SK-N-SH (cell line): ENCODE measurements at regions not wholly inside any gene's neighbourhood (a gene's known extent, or its start where the extent isn't known, plus 50 kb on each side); places are given as distances from the start of the nearest gene placed in this dataset.

Experiments used
- CTCF ChIA-PET: fragments of 300-600, 350-600 bp; formaldehyde crosslinking; extraction: SDS; loops from one replicate; lab custom pipeline; 2021; lab: Yijun Ruan, JAX
- POLR2A ChIA-PET: fragments of 350-600 bp; sonication (Branson Sonifier 250); formaldehyde crosslinking; extraction: SDS; loops from one replicate; lab custom pipeline; 2020; ENCODE audit warnings: antibody characterized with exemption, inconsistent platforms; lab: Yijun Ruan, JAX
- DNase-seq: peaks from one replicate; pipeline ENCODE4 v3.0.0; 2012
- H2AFZ ChIP-seq: fragments of 200-600 bp; sonication (generic); 2 replicates; pipeline ENCODE4 v1.8.1; 2016; ENCODE audit warnings: antibody characterized with exemption, mild to moderate bottlenecking, low read depth
- H3F3A ChIP-seq: fragments of 200-600 bp; sonication (generic); replicated peaks from 2 replicates; pipeline ENCODE3; 2016; ENCODE audit warnings: antibody characterized with exemption, mild to moderate bottlenecking; ENCODE audit not compliant: insufficient read depth
- H3K27ac ChIP-seq, 2 experiments: fragments of 200-500 bp in 1 of 2; fragments of 200-600 bp in 1 of 2; sonication (Bioruptor generic) in 1 of 2; sonication (generic), shearing (Covaris generic) in 1 of 2; 2 replicates each; pipeline versions ENCODE4 v1.5.1 to v1.6.1; 2014 to 2016; ENCODE audit warnings: low read depth in 2 of 2, inconsistent platforms in 1 of 2, low read length in 1 of 2, mild to moderate bottlenecking in 1 of 2, mixed read lengths in 1 of 2
- H3K27me3 ChIP-seq: fragments of 200-600 bp; sonication (generic), shearing (Covaris generic); 2 replicates; pipeline ENCODE4 v1.6.1; 2016; ENCODE audit warnings: mixed run types; ENCODE audit not compliant: insufficient read depth
- H3K36me3 ChIP-seq, 2 experiments: fragments of 200-500 bp in 1 of 2; fragments of 200-600 bp in 1 of 2; sonication (Bioruptor generic) in 1 of 2; sonication (generic) in 1 of 2; replicated peaks in 1 of 2; 2 replicates each; pipeline versions ENCODE3 to v1.5.1; 2014 to 2016; ENCODE audit warnings: low read length in 1 of 2, mild to moderate bottlenecking in 1 of 2; ENCODE audit not compliant: insufficient read depth in 2 of 2, control insufficient read depth in 1 of 2
- H3K4me1 ChIP-seq, 2 experiments: fragments of 200-500 bp in 1 of 2; fragments of 200-600 bp in 1 of 2; sonication (Bioruptor generic) in 1 of 2; sonication (generic), shearing (Covaris generic) in 1 of 2; 2 replicates each; pipeline versions ENCODE4 v1.5.1 to v1.6.1; 2014 to 2016; ENCODE audit warnings: low read depth in 1 of 2, low read length in 1 of 2, mixed run types in 1 of 2; ENCODE audit not compliant: insufficient read depth in 2 of 2, control insufficient read depth in 1 of 2
- H3K4me2 ChIP-seq: fragments of 200-600 bp; sonication (generic), shearing (Covaris generic); 2 replicates; pipeline ENCODE4 v1.6.1; 2017; ENCODE audit warnings: mixed run types
- H3K4me3 ChIP-seq, 2 experiments: fragments of 200-500 bp in 1 of 2; fragments of 200-600 bp in 1 of 2; sonication (Bioruptor generic) in 1 of 2; sonication (generic), shearing (Covaris generic) in 1 of 2; 2 replicates each; pipeline versions ENCODE4 v1.5.1 to v1.8.1; 2014 to 2016; ENCODE audit warnings: low read depth in 2 of 2, inconsistent platforms in 1 of 2, low read length in 1 of 2, mild to moderate bottlenecking in 1 of 2, mixed read lengths in 1 of 2, moderate library complexity in 1 of 2
- H3K79me2 ChIP-seq: fragments of 200-600 bp; sonication (generic); 2 replicates; pipeline ENCODE4 v1.8.1; 2017; ENCODE audit warnings: mild to moderate bottlenecking; ENCODE audit not compliant: insufficient read depth
- H3K9ac ChIP-seq: fragments of 200-600 bp; sonication (generic); 2 replicates; pipeline ENCODE4 v1.6.1; 2017; ENCODE audit warnings: mixed run types
- H3K9me2 ChIP-seq: fragments of 200-600 bp; sonication (generic); 2 replicates; pipeline ENCODE4 v1.6.1; 2017; ENCODE audit warnings: mixed run types
- H3K9me3 ChIP-seq: fragments of 200-600 bp; sonication (generic); 2 replicates; pipeline ENCODE4 v1.6.1; 2017; ENCODE audit warnings: mixed run types, mild to moderate bottlenecking, moderate library complexity
- H4K20me1 ChIP-seq: fragments of 200-600 bp; sonication (generic); 2 replicates; pipeline ENCODE4 v1.6.1; 2017; ENCODE audit warnings: mild to moderate bottlenecking, mixed run types; ENCODE audit not compliant: insufficient read depth
- EZH2phosphoT487 ChIP-seq: fragments of 200-600 bp; sonication (generic); IDR thresholded peaks from 2 replicates; pipeline ENCODE4 v1.6.1; 2017; ENCODE audit warnings: low read depth, mixed run types, mild to moderate bottlenecking, antibody characterized with exemption, moderate library complexity, borderline replicate concordance
- FOXJ3 ChIP-seq: sonication (generic); formaldehyde crosslinking; IDR thresholded peaks from 2 replicates; pipeline ENCODE4 v1.5.1; 2020; ENCODE audit warnings: mild to moderate bottlenecking, missing genetic modification reagents
- FOXM1 ChIP-seq: IDR thresholded peaks from 2 replicates; pipeline ENCODE4 v1.4.0; 2012; ENCODE audit warnings: low read depth, mild to moderate bottlenecking
- RFX5 ChIP-seq: IDR thresholded peaks from 2 replicates; pipeline ENCODE4 v1.6.1; 2012; ENCODE audit warnings: mild to moderate bottlenecking, improper control_type of control experiment, low read length
- RXRA ChIP-seq: IDR thresholded peaks from 2 replicates; pipeline ENCODE4 v1.4.0; 2012; ENCODE audit warnings: low read depth, mild to moderate bottlenecking, borderline replicate concordance
- SMC3 ChIP-seq: IDR thresholded peaks from 2 replicates; pipeline ENCODE4 v1.6.1; 2012; ENCODE audit warnings: low read depth, low read length, improper control_type of control experiment
- TEAD4 ChIP-seq: IDR thresholded peaks from 2 replicates; pipeline ENCODE4 v1.4.0; 2012; ENCODE audit warnings: mild to moderate bottlenecking, borderline replicate concordance; ENCODE audit not compliant: insufficient read depth
- WGBS: methylation state at CpG from one replicate; pipeline ENCODE4 v1.1.6; 2017; ENCODE audit warnings: low lambda C conversion rate; 5-methylcytosine and 5-hydroxymethylcytosine counted together
- TF ChIP-seq, protein P1 (sequence below): IDR thresholded peaks from 2 replicates; pipeline ENCODE4 v1.4.0; 2012; ENCODE audit warnings: low read depth
- TF ChIP-seq, protein P2 (sequence below): fragments of 150-350 bp; IDR thresholded peaks from 2 replicates; pipeline ENCODE4 v1.6.1; 2016; ENCODE audit warnings: mild to moderate bottlenecking, low read depth, low read length
- TF ChIP-seq, protein P3 (sequence below): IDR thresholded peaks from 2 replicates; pipeline ENCODE4 v1.4.0; 2012; ENCODE audit warnings: low read depth, borderline replicate concordance
- TF ChIP-seq, protein P4 (sequence below): IDR thresholded peaks from 2 replicates; pipeline ENCODE4; 2012
- TF ChIP-seq, protein P5 (sequence below): IDR thresholded peaks from 2 replicates; pipeline ENCODE4 v1.4.0; 2012; ENCODE audit warnings: low read depth, borderline replicate concordance
- TF ChIP-seq, protein P6 (sequence below): fragments of 200-600 bp; sonication (generic); IDR thresholded peaks from 2 replicates; pipeline ENCODE4 v1.6.1; 2017; ENCODE audit warnings: antibody characterized with exemption, mild to moderate bottlenecking, moderate library complexity

DNA sequence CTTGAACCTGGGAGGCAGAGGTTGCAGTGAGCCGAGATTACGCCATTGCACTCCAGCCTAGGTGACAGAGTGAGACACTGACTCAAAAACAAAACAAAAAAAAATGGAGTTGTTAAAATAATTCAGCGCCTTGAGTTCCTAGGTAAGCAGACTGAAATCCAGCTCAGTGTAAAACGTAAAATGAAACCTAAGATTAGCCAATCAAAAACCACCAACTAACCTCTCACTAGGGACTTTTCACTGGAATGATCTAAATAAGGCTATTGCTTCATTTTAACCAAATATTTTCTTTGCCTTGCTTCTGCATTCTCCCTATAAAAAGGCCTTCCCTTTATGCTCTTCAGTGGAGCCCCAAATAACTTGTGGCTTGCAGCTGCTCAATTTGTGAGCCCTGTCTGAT, 91.6 kb upstream of the HIF1A start:
- Histone ChIP-seq H3K9me2 (no peaks in the 10 kb centered on the region), H3K4me2 (no peak overlapping the region), H3K79me2 (no peaks in the 10 kb centered on the region), H3K4me3 (no peak overlapping the region), H3K9ac (no peak overlapping the region), H3K36me3 (no peaks in the 10 kb centered on the region), H3K4me1 (peaks cover 22 to 37% of the 10 kb centered on the region in 2 experiments), H3F3A (peaks cover 5% of the 10 kb centered on the region), H3K9me3 (no peaks in the 10 kb centered on the region), H2AFZ (no peak overlapping the region), H3K27me3 (no peaks in the 10 kb centered on the region), H3K27ac (no peak overlapping the region), H4K20me1 (no peaks in the 10 kb centered on the region)
- TF ChIP-seq TEAD4 (no peak), EZH2phosphoT487 (no peak), FOXM1 (no peak), SMC3 (no peak), RFX5 (no peak), RXRA (no peak), FOXJ3 (no peak)
- TF ChIP-seq, protein P1, sequence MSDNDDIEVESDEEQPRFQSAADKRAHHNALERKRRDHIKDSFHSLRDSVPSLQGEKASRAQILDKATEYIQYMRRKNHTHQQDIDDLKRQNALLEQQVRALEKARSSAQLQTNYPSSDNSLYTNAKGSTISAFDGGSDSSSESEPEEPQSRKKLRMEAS: no peak
- TF ChIP-seq, protein P2, sequence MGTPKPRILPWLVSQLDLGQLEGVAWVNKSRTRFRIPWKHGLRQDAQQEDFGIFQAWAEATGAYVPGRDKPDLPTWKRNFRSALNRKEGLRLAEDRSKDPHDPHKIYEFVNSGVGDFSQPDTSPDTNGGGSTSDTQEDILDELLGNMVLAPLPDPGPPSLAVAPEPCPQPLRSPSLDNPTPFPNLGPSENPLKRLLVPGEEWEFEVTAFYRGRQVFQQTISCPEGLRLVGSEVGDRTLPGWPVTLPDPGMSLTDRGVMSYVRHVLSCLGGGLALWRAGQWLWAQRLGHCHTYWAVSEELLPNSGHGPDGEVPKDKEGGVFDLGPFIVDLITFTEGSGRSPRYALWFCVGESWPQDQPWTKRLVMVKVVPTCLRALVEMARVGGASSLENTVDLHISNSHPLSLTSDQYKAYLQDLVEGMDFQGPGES: no peak
- TF ChIP-seq, protein P3, sequence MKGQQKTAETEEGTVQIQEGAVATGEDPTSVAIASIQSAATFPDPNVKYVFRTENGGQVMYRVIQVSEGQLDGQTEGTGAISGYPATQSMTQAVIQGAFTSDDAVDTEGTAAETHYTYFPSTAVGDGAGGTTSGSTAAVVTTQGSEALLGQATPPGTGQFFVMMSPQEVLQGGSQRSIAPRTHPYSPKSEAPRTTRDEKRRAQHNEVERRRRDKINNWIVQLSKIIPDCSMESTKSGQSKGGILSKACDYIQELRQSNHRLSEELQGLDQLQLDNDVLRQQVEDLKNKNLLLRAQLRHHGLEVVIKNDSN: no peak
- TF ChIP-seq, protein P4, sequence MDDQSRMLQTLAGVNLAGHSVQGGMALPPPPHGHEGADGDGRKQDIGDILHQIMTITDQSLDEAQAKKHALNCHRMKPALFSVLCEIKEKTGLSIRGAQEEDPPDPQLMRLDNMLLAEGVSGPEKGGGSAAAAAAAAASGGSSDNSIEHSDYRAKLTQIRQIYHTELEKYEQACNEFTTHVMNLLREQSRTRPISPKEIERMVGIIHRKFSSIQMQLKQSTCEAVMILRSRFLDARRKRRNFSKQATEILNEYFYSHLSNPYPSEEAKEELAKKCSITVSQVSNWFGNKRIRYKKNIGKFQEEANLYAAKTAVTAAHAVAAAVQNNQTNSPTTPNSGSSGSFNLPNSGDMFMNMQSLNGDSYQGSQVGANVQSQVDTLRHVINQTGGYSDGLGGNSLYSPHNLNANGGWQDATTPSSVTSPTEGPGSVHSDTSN: no peak
- TF ChIP-seq, protein P5, sequence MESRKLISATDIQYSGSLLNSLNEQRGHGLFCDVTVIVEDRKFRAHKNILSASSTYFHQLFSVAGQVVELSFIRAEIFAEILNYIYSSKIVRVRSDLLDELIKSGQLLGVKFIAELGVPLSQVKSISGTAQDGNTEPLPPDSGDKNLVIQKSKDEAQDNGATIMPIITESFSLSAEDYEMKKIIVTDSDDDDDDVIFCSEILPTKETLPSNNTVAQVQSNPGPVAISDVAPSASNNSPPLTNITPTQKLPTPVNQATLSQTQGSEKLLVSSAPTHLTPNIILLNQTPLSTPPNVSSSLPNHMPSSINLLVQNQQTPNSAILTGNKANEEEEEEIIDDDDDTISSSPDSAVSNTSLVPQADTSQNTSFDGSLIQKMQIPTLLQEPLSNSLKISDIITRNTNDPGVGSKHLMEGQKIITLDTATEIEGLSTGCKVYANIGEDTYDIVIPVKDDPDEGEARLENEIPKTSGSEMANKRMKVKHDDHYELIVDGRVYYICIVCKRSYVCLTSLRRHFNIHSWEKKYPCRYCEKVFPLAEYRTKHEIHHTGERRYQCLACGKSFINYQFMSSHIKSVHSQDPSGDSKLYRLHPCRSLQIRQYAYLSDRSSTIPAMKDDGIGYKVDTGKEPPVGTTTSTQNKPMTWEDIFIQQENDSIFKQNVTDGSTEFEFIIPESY: no peak
- TF ChIP-seq, protein P6, sequence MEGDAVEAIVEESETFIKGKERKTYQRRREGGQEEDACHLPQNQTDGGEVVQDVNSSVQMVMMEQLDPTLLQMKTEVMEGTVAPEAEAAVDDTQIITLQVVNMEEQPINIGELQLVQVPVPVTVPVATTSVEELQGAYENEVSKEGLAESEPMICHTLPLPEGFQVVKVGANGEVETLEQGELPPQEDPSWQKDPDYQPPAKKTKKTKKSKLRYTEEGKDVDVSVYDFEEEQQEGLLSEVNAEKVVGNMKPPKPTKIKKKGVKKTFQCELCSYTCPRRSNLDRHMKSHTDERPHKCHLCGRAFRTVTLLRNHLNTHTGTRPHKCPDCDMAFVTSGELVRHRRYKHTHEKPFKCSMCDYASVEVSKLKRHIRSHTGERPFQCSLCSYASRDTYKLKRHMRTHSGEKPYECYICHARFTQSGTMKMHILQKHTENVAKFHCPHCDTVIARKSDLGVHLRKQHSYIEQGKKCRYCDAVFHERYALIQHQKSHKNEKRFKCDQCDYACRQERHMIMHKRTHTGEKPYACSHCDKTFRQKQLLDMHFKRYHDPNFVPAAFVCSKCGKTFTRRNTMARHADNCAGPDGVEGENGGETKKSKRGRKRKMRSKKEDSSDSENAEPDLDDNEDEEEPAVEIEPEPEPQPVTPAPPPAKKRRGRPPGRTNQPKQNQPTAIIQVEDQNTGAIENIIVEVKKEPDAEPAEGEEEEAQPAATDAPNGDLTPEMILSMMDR: no peak
- POLR2A ChIA-PET: no interaction called here
- CTCF ChIA-PET: interaction anchor here (1.3 kb wide), 1 partner anchor 125 kb away, joined by 3 read pairs; no protein-coding TSS in a partner anchor
- 94% methylated on average over 4 of the region's 4 CpGs for WGBS
- DNase-seq: no peak
